Trophoblast cell (in vitro differentiated cells and primary cell): ENCODE measurements at regions not wholly inside any gene's neighbourhood (a gene's known extent, or its start where the extent isn't known, plus 50 kb on each side); places are given as distances from the start of the nearest gene placed in this dataset.
"Not testable (repeated sequence)": the region's sequence is repeated elsewhere in the genome, so short reads cannot be mapped to it uniquely, and the experiment has no call there.

Experiments
- DNase-seq, 2 donors: peaks; one replicate each; pipeline ENCODE4 v3.0.0-alpha.2; 2016
- H2AFZ ChIP-seq: 2 replicates; pipeline ENCODE4 v1.6.1; 2013; ENCODE audit warnings: low read length, moderate library complexity, mild to moderate bottlenecking; ENCODE audit not compliant: insufficient read depth, poor library complexity
- H2AK5ac ChIP-seq: 2 replicates; pipeline ENCODE4 v1.6.1; 2013; ENCODE audit warnings: mild to moderate bottlenecking, low read length
- H2BK120ac ChIP-seq: 2 replicates; pipeline ENCODE4 v1.6.1; 2013; ENCODE audit warnings: low read length, mild to moderate bottlenecking, moderate library complexity; ENCODE audit not compliant: insufficient read depth, poor library complexity
- H2BK12ac ChIP-seq: 2 replicates; pipeline ENCODE4 v1.6.1; 2013; ENCODE audit warnings: mild to moderate bottlenecking, low read length, moderate library complexity
- H2BK5ac ChIP-seq: 2 replicates; pipeline ENCODE4 v1.6.1; 2013; ENCODE audit warnings: low read length, low read depth, moderate library complexity, mild to moderate bottlenecking; ENCODE audit not compliant: poor library complexity
- H3K14ac ChIP-seq: 2 replicates; pipeline ENCODE4 v1.6.1; 2013; ENCODE audit warnings: mild to moderate bottlenecking, low read length
- H3K18ac ChIP-seq: 2 replicates; pipeline ENCODE4 v1.6.1; 2013; ENCODE audit warnings: mild to moderate bottlenecking, low read length
- H3K23ac ChIP-seq: 2 replicates; pipeline ENCODE4 v1.6.1; 2013; ENCODE audit warnings: low read length
- H3K27ac ChIP-seq: 2 replicates; pipeline ENCODE4 v1.5.1; 2013; ENCODE audit warnings: low read depth, mild to moderate bottlenecking, inconsistent platforms, low read length, moderate library complexity
- H3K27me3 ChIP-seq: 2 replicates; pipeline ENCODE4 v1.6.1; 2013; ENCODE audit warnings: inconsistent platforms, mild to moderate bottlenecking, low read length, moderate library complexity; ENCODE audit not compliant: insufficient read depth
- H3K36me3 ChIP-seq, 2 experiments: 1 replicate in 1 of 2; 2 replicates in 1 of 2; pipeline ENCODE4 v1.6.1; 2013; ENCODE audit warnings: low read length in 2 of 2, mild to moderate bottlenecking in 2 of 2, moderate library complexity in 1 of 2; ENCODE audit not compliant: insufficient read depth in 2 of 2, control insufficient read depth in 1 of 2
- H3K4ac ChIP-seq: 2 replicates; pipeline ENCODE4 v1.6.1; 2013; ENCODE audit warnings: low read depth, mild to moderate bottlenecking, low read length, moderate library complexity
- H3K4me1 ChIP-seq, 2 experiments: 1 replicate in 1 of 2; 2 replicates in 1 of 2; pipeline ENCODE4 v1.6.1; 2013; ENCODE audit warnings: low read length in 2 of 2, mild to moderate bottlenecking in 2 of 2, moderate library complexity in 1 of 2; ENCODE audit not compliant: insufficient read depth in 2 of 2, control insufficient read depth in 1 of 2
- H3K4me2 ChIP-seq: 2 replicates; pipeline ENCODE4 v1.6.1; 2013; ENCODE audit warnings: inconsistent platforms, mild to moderate bottlenecking, low read length, moderate library complexity
- H3K4me3 ChIP-seq: 2 replicates; pipeline ENCODE4 v1.5.1; 2013; ENCODE audit warnings: mild to moderate bottlenecking, low read depth, low read length, inconsistent platforms
- H3K79me1 ChIP-seq: one replicate; pipeline ENCODE4 v1.6.1; 2013; ENCODE audit warnings: low read length
- H3K79me2 ChIP-seq: 2 replicates; pipeline ENCODE4 v1.6.1; 2013; ENCODE audit warnings: low read length, mild to moderate bottlenecking; ENCODE audit not compliant: control insufficient read depth, insufficient read depth, poor library complexity
- H3K9ac ChIP-seq: 2 replicates; pipeline ENCODE4 v1.6.1; 2013; ENCODE audit warnings: mild to moderate bottlenecking, low read length
- H3K9me3 ChIP-seq: 2 replicates; pipeline ENCODE4 v1.6.1; 2013; ENCODE audit warnings: low read depth, mild to moderate bottlenecking, control low read depth, inconsistent platforms, low read length; ENCODE audit not compliant: insufficient read depth
- H4K12ac ChIP-seq: 2 replicates; pipeline ENCODE4 v1.6.1; 2013; ENCODE audit warnings: low read depth, mild to moderate bottlenecking, low read length, moderate library complexity
- H4K8ac ChIP-seq: 2 replicates; pipeline ENCODE4 v1.6.1; 2013; ENCODE audit warnings: low read depth, mild to moderate bottlenecking, low read length, moderate library complexity
- H4K91ac ChIP-seq: one replicate; pipeline ENCODE4 v1.6.1; 2013; ENCODE audit warnings: low read depth, mild to moderate bottlenecking, low read length, moderate library complexity
- WGBS: extraction: QIAGEN DNeasy Blood & Tissue Kit; methylation state at CpG from one replicate; pipeline ENCODE4 v1.1.7; 2013; ENCODE audit warnings: missing lambda C conversion rate; ENCODE audit not compliant: insufficient read length, insufficient coverage; ENCODE audit errors: extremely low coverage; 5-methylcytosine and 5-hydroxymethylcytosine counted together

DNA sequence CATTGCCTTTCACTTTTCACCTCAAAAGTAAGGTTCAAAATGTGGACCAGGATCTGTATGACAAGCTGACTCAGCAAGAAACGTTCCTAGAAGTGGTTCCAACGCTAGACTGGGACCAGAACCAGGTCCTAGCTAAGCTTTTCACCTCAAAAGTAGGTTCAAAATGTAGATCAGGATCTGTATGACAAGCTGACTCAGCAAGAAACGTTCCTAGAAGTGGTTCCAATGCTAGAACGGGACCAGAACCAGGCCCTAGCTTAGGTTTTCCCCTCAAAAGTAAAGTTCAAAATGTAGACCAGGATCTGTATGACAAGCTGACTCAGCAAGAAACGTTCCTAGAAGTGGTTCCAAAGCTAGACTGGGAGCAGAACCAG, 52.5 kb upstream of the TMEM97 start:
- H3K9ac ChIP-seq, H2BK5ac ChIP-seq, H4K91ac ChIP-seq, H2BK120ac ChIP-seq, H3K79me1 ChIP-seq, H4K12ac ChIP-seq, H3K36me3 ChIP-seq, H2AK5ac ChIP-seq, H3K4me1 ChIP-seq, H4K8ac ChIP-seq, H3K23ac ChIP-seq, DNase-seq, H3K4me2 ChIP-seq, H3K27me3 ChIP-seq, H3K4ac ChIP-seq, H3K27ac ChIP-seq, H2AFZ ChIP-seq, H3K18ac ChIP-seq, H2BK12ac ChIP-seq, H3K79me2 ChIP-seq, H3K4me3 ChIP-seq, H3K14ac ChIP-seq: not testable (repeated sequence)
- no CpG with 5 or more reads among the region's 5 CpGs for WGBS
- H3K9me3 ChIP-seq, result peaks cover 13% of the 10 kb centered on the region

DNA sequence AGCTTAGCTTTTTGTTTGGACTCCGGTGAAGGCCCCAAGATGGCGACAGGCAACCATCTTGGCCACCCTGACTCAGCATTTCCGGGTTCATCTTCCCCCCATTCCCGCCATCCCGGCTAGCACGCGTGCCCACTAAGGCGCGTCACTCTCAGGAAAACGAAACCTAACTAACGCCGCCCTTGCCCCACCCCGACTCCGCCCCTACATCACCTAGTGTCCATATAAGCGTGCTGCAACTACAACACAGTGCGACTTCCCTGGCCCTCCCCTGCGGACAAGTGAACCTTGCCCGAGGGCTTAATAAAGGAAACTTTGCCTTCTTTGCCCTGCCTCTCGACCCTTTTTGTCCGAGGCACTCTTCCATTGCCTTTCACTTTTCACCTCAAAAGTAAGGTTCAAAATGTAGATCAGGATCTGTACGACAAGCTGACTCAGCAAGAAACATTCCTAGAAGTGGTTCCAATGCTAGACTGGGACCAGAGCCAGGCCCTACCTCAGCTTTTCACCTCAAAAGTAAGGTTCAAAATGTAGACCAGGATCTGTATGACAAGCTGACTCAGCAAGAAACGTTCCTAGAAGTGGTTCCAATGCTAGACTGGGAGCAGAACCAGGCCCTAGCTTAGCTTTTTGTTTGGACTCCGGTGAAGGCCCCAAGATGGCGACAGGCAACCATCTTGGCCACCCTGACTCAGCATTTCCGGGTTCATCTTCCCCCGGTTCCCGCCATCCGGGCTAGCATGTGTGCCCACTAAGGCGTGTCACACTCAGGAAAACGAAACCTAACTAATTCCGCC, 51.9 kb upstream of the TMEM97 start:
- not testable (repeated sequence) for H3K9ac ChIP-seq
- no CpG with 5 or more reads among the region's 31 CpGs for WGBS

DNA sequence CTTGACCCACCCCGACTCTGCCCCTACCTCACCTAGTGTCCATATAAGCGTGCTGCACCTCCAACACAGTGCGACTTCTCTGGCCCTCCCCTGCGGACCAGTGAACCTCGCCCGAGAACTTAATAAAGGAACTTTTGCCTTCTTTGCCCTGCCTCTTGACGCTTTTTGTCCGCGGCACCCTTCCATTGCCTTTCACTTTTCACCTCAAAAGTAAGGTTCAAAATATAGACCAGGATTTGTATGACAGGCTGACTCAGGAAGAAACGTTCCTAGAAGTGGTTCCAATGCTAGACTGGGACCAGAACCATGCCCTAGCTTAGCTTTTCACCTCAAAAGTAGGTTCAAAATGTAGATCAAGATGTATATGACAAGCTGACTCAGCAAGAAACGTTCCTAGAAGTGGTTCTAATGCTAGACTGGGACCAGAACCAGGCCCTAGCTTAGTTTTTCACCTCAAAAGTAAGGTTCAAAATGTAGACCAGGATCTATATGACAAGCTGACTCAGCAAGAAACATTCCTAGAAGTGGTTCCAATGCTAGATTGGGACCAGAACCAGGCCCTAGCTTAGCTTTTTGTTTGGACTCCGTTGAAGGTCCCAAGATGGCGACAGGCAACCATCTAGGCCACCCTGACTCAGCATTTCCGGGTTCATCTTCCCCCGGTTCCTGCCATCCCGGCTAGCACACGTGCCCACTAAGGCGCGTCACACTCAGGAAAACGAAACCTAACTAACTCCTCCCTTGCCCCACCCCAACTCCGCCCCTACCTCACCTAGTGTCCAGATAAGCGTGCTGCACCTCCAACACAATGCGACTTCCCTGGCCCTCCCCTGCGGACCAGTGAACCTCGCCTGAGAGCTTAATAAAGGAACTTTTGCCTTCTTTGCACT, 51.0 kb upstream of the TMEM97 start:
- H3K9ac ChIP-seq, result no peak overlapping the region

More for the DNA sequence above, 51.9 kb upstream of the TMEM97 start:
- not testable (repeated sequence) for H3K23ac ChIP-seq, H3K36me3 ChIP-seq, H3K4ac ChIP-seq, H2BK120ac ChIP-seq, H3K79me2 ChIP-seq, H4K12ac ChIP-seq, H3K27me3 ChIP-seq, H2BK12ac ChIP-seq, H3K79me1 ChIP-seq, H3K27ac ChIP-seq, H3K18ac ChIP-seq, H4K91ac ChIP-seq, H2AK5ac ChIP-seq, H3K4me3 ChIP-seq, H2BK5ac ChIP-seq, H3K4me2 ChIP-seq, H3K4me1 ChIP-seq, H2AFZ ChIP-seq, H3K14ac ChIP-seq, DNase-seq, H4K8ac ChIP-seq
- peaks cover 13% of the 10 kb centered on the region for H3K9me3 ChIP-seq

DNA sequence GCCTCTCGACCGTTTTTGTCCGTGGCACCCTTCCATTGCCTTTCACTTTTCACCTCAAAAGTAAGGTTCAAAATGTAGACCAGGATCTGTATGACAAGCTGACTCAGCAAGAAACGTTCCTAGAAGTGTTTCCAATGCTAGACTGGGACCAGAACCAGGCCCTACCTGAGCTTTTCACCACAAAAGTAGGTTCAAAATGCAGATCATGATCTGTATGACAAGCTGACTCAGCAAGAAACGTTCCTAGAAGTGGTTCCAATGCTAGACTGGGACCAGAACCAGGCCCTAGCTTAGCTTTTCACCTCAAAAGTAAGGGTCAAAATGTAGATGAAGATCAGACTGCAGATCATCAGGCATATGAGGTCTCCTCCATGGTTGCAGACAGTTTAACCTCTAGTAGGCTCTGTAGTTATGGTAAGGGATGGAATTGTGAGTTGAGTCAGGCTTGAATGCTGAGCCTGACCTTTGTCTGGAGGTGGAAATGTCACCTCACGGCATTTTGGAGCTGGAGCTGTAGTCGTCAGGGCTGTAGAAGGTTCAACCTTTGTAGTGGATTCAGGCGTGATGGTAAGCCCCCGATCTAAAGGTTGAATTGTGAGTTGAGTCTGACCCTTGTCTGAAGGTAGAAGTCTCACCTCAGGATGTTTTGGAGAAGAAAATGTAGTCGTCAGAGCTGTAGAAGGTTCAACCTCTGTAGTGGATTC, 50.2 kb upstream of the TMEM97 start:
- Histone ChIP-seq H3K79me2 (no peaks in the 10 kb centered on the region), H3K23ac (no peak overlapping the region), H4K91ac (no peak overlapping the region), H3K4me1 (peaks cover 7 to 8% of the 10 kb centered on the region in 2 experiments), H3K4me2 (no peak overlapping the region), H3K4me3 (no peak overlapping the region), H3K9ac (no peak overlapping the region), H2BK120ac (no peak overlapping the region), H2BK5ac (no peak overlapping the region), H2BK12ac (peak overlapping the region; percentile 46), H3K14ac (no peak overlapping the region), H3K9me3 (peaks cover 13% of the 10 kb centered on the region), H3K27ac (no peak overlapping the region), H3K36me3 (no peaks in the 10 kb centered on the region), H2AK5ac (no peak overlapping the region), H3K27me3 (no peaks in the 10 kb centered on the region), H3K4ac (no peak overlapping the region), H2AFZ (no peak overlapping the region), H4K12ac (no peak overlapping the region), H3K18ac (no peak overlapping the region), H3K79me1 (peaks cover 7% of the 10 kb centered on the region), H4K8ac (no peak overlapping the region)
- no CpG with 5 or more reads among the region's 10 CpGs for WGBS
- DNase-seq, result no peak

More for the DNA sequence above, 51.0 kb upstream of the TMEM97 start:
- H3K4me2 ChIP-seq, result no peak overlapping the region
- H3K4me1 ChIP-seq, result peaks cover 7 to 8% of the 10 kb centered on the region in 2 experiments
- H3K14ac ChIP-seq, result no peak overlapping the region
- H4K12ac ChIP-seq, result no peak overlapping the region
- no peak overlapping the region for H4K8ac ChIP-seq
- H3K23ac ChIP-seq, result no peak overlapping the region
- no peak overlapping the region for H3K4me3 ChIP-seq
- peaks cover 4% of the 10 kb centered on the region for H3K79me1 ChIP-seq
- H2BK5ac ChIP-seq, result no peak overlapping the region
- no peak overlapping the region for H2BK120ac ChIP-seq
- no peaks in the 10 kb centered on the region for H3K27me3 ChIP-seq
- no peak overlapping the region for H2BK12ac ChIP-seq
- H2AFZ ChIP-seq, result no peak overlapping the region
- H3K79me2 ChIP-seq, result no peaks in the 10 kb centered on the region
- H3K9me3 ChIP-seq, result peaks cover 13% of the 10 kb centered on the region
- no peak overlapping the region for H3K18ac ChIP-seq
- H2AK5ac ChIP-seq, result no peak overlapping the region
- DNase-seq, result peak; percentile 14 to 54
- no CpG with 5 or more reads among the region's 25 CpGs for WGBS
- H3K36me3 ChIP-seq, result no peaks in the 10 kb centered on the region
- H3K4ac ChIP-seq, result no peak overlapping the region
- no peak overlapping the region for H4K91ac ChIP-seq
- no peak overlapping the region for H3K27ac ChIP-seq
